ENCODE measurements at regions not wholly inside any gene's neighbourhood (a gene's known extent, or its start where the extent isn't known, plus 50 kb on each side); places are given as distances from the start of the nearest gene placed in this dataset.

DNA sequence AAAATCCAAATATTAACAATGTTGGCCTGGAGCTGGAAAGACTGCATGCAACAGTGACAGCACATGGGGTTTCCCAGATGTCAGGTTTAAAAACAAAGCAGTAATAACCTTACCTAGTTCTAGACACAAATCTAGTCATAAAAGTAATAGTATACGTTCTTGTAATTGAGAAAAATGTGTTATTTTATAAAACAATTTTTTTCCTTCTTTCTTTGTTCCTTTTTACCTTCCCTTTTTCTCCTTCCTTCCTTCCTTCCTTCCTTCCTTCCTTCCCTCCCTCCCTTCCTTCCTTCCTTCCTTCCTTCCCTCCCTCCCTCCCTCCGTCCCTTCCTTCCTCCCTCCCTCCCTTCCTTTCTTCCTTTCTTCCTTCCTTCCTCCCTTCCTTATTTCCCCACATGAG, 242.7 kb upstream of the PDE10A start:
- Histone ChIP-seq H2AFZ (ENCODE audit: low read length) (no peak overlapping the region), H4K20me1 (ENCODE audit: insufficient read depth, low read length) (no peaks in the 10 kb centered on the region), H3K9ac (ENCODE audit: insufficient read depth, low read depth, low read length) (no peak overlapping the region), H3K4me1 (ENCODE audit: insufficient read depth, low read length) (no peaks in the 10 kb centered on the region), H3K4me3 (replicated peaks in 1 of 3; ENCODE audit: insufficient read depth in 1 of 3, low read depth in 2 of 3, low read length in 3 of 3) (no peak overlapping the region), H3K79me2 (ENCODE audit: insufficient read depth, low read length) (no peaks in the 10 kb centered on the region), H3K9me3 (ENCODE audit: low read length) (no peaks in the 10 kb centered on the region), H3K4me2 (ENCODE audit: low read depth, low read length) (no peak overlapping the region), H3K27ac (ENCODE audit: extremely low read length, insufficient read depth, low read length) (no peak overlapping the region), H3K27me3 (ENCODE audit: control insufficient read depth in 1 of 2, insufficient read depth in 2 of 2, low read length in 2 of 2) (peaks cover 5 to 46% of the 10 kb centered on the region in 2 experiments; a peak in 3 of 5 replicates), H3K36me3 (replicated peaks in 1 of 2; ENCODE audit: control insufficient read depth in 1 of 2, insufficient read depth in 2 of 2, low read length in 2 of 2) (no peaks in the 10 kb centered on the region)
- no TSS peak for BruUV-seq (replicated peaks)
- in situ Hi-C loops (cut with HindIII; ENCODE audit: extremely low pct_ligation_motif_present, low pct_unique_long_range_greater_than_20kb) (no loop called here), intact Hi-C loops (cut with micrococcal nuclease; ENCODE audit: unreplicated experiment) (no loop called here)
- CTCF ChIA-PET (ENCODE audit: low intra/inter-chr PET ratio, low total read pairs), result no interaction called here
- TF ChIP-seq TBX3 (IDR thresholded peaks at IDR 0.05; ENCODE audit: borderline replicate concordance), result no peak
- TF ChIP-seq HNRNPK (IDR thresholded peaks at IDR 0.05; ENCODE audit: low read depth, low read length, poor library complexity, severe bottlenecking), result peak; percentile 93
- TF ChIP-seq PCBP1 (IDR thresholded peaks at IDR 0.05; ENCODE audit: borderline replicate concordance, low read depth, low read length), result 0 out of 2 replicates have a peak, but pooled peaks have one; percentile 82
- WGBS (ENCODE audit: low lambda C conversion rate), result 7% methylated on average over 2 of the region's 2 CpGs
- FAIRE-seq (no peak), ATAC-seq (no peak), DNase-seq (ENCODE audit: low spot score) (no peak)
- POLR2A ChIA-PET, result no interaction called here

DNA sequence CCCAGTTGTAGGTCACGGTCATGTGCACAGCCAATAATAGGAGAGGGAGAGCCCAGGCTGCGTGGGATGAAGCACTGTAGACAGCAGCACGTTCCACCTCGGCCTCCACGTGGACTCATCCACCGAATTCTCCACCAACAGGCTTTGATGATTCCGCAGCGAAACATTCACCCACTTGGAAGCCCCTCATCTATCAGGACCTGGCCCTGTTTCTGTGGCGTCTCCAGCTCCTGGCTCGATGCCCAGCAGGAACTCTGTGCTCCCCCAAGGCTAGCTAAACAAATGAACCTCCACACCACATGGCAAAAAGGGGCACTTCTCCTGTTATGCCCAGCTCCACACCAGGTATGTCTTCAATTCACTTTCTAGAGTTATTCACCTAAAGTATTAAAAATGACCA, 237.9 kb upstream of the PDE10A start:
- ATAC-seq (no peak), DNase-seq (ENCODE audit: low spot score) (no peak), FAIRE-seq (no peak)
- CTCF ChIA-PET (ENCODE audit: low intra/inter-chr PET ratio, low total read pairs), result no interaction called here
- POLR2A ChIA-PET, result no interaction called here
- Histone ChIP-seq H2AFZ (ENCODE audit: low read length) (no peak overlapping the region), H3K36me3 (replicated peaks in 1 of 2; ENCODE audit: control insufficient read depth in 1 of 2, insufficient read depth in 2 of 2, low read length in 2 of 2) (no peaks in the 10 kb centered on the region), H3K4me3 (replicated peaks in 1 of 3; ENCODE audit: insufficient read depth in 1 of 3, low read depth in 2 of 3, low read length in 3 of 3) (no peak overlapping the region), H3K4me1 (ENCODE audit: insufficient read depth, low read length) (no peaks in the 10 kb centered on the region), H4K20me1 (ENCODE audit: insufficient read depth, low read length) (no peaks in the 10 kb centered on the region), H3K79me2 (ENCODE audit: insufficient read depth, low read length) (no peaks in the 10 kb centered on the region), H3K9ac (ENCODE audit: insufficient read depth, low read depth, low read length) (no peak overlapping the region), H3K27me3 (ENCODE audit: control insufficient read depth in 1 of 2, insufficient read depth in 2 of 2, low read length in 2 of 2) (peaks cover 7 to 44% of the 10 kb centered on the region in 2 experiments; a peak in 3 of 5 replicates), H3K9me3 (ENCODE audit: low read length) (no peaks in the 10 kb centered on the region), H3K27ac (ENCODE audit: extremely low read length, insufficient read depth, low read length) (no peak overlapping the region), H3K4me2 (ENCODE audit: low read depth, low read length) (no peak overlapping the region)
- in situ Hi-C loops (cut with HindIII; ENCODE audit: extremely low pct_ligation_motif_present, low pct_unique_long_range_greater_than_20kb), result no loop called here
- BruUV-seq (replicated peaks), result no TSS peak
- intact Hi-C loops (cut with micrococcal nuclease; ENCODE audit: unreplicated experiment), result no loop called here
- WGBS (ENCODE audit: low lambda C conversion rate), result 10% methylated on average over 10 of the region's 10 CpGs
- TF ChIP-seq ZKSCAN1 (IDR thresholded peaks at IDR 0.05; ENCODE audit: low read length) (no peak), ZNF510 (CRISPR knock-in tag; IDR thresholded peaks at IDR 0.05; ENCODE audit: low read depth) (no peak), ZNF557 (CRISPR knock-in tag; IDR thresholded peaks at IDR 0.05) (no peak), HNF4A (CRISPR knock-in tag; IDR thresholded peaks at IDR 0.05) (no peak), NR2F1 (CRISPR knock-in tag; IDR thresholded peaks at IDR 0.05) (no peak), ZNF331 (CRISPR knock-in tag; IDR thresholded peaks at IDR 0.05) (no peak), ZNF746 (CRISPR knock-in tag; IDR thresholded peaks at IDR 0.05) (no peak), ZNF781 (CRISPR knock-in tag; IDR thresholded peaks at IDR 0.05; ENCODE audit: borderline replicate concordance, not compliant biosample characterization) (no peak), RBFOX2 (IDR thresholded peaks at IDR 0.05; ENCODE audit: low read depth, low read length) (no peak)
- TF ChIP-seq, protein P1, sequence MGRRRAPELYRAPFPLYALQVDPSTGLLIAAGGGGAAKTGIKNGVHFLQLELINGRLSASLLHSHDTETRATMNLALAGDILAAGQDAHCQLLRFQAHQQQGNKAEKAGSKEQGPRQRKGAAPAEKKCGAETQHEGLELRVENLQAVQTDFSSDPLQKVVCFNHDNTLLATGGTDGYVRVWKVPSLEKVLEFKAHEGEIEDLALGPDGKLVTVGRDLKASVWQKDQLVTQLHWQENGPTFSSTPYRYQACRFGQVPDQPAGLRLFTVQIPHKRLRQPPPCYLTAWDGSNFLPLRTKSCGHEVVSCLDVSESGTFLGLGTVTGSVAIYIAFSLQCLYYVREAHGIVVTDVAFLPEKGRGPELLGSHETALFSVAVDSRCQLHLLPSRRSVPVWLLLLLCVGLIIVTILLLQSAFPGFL (CRISPR knock-in tag; IDR thresholded peaks at IDR 0.05), result no peak
- TF ChIP-seq, protein P2, sequence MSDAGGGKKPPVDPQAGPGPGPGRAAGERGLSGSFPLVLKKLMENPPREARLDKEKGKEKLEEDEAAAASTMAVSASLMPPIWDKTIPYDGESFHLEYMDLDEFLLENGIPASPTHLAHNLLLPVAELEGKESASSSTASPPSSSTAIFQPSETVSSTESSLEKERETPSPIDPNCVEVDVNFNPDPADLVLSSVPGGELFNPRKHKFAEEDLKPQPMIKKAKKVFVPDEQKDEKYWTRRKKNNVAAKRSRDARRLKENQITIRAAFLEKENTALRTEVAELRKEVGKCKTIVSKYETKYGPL (CRISPR knock-in tag; IDR thresholded peaks at IDR 0.05), result no peak
- TF ChIP-seq, protein P3, sequence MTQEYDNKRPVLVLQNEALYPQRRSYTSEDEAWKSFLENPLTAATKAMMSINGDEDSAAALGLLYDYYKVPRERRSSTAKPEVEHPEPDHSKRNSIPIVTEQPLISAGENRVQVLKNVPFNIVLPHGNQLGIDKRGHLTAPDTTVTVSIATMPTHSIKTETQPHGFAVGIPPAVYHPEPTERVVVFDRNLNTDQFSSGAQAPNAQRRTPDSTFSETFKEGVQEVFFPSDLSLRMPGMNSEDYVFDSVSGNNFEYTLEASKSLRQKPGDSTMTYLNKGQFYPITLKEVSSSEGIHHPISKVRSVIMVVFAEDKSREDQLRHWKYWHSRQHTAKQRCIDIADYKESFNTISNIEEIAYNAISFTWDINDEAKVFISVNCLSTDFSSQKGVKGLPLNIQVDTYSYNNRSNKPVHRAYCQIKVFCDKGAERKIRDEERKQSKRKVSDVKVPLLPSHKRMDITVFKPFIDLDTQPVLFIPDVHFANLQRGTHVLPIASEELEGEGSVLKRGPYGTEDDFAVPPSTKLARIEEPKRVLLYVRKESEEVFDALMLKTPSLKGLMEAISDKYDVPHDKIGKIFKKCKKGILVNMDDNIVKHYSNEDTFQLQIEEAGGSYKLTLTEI (CRISPR knock-in tag; conservative IDR thresholded peaks at IDR 0.05), result no peak
